ENCODE measurements at regions not wholly inside any gene's neighbourhood (a gene's known extent, or its start where the extent isn't known, plus 50 kb on each side); places are given as distances from the start of the nearest gene placed in this dataset.

GRCh38 chr2:145076085-145076484, 556.2 kb upstream of the ZEB2 start:
- TF ChIP-seq ATF3 (IDR thresholded peaks at IDR 0.05): no peak
- no peak for TF ChIP-seq ZNF274 (IDR thresholded peaks at IDR 0.05; ENCODE audit: low read depth, low read length)
- TF ChIP-seq SRF (IDR thresholded peaks at IDR 0.05; ENCODE audit: low read depth): no peak
- Histone ChIP-seq H4K20me1 (ENCODE audit: insufficient read depth) (no peaks in the 10 kb centered on the region), H2AFZ (ENCODE audit: low read depth, low read length, poor library complexity, severe bottlenecking) (no peak overlapping the region), H3K79me2 (ENCODE audit: insufficient read depth, low read length) (no peaks in the 10 kb centered on the region), H3K4me2 (ENCODE audit: low read length) (no peak overlapping the region), H3K4me3 (replicated peaks in 1 of 2; ENCODE audit: low read depth in 1 of 2, low read length in 2 of 2) (no peak overlapping the region), H3K9me2 (ENCODE audit: insufficient read depth) (no peaks in the 10 kb centered on the region), H3K36me3 (ENCODE audit: control insufficient read depth in 1 of 2, insufficient read depth in 2 of 2, low read length in 2 of 2) (no peaks in the 10 kb centered on the region), H3K9ac (ENCODE audit: low read length) (no peak overlapping the region), H3K4me1 (ENCODE audit: control insufficient read depth in 1 of 2, insufficient read depth in 2 of 2, low read length in 2 of 2) (no peaks in the 10 kb centered on the region), H3K27me3 (ENCODE audit: insufficient read depth, low read length) (no peaks in the 10 kb centered on the region), H3K27ac (ENCODE audit: low read depth, low read length) (no peak overlapping the region), H3K9me3 (ENCODE audit: control insufficient read depth in 1 of 2, insufficient read depth in 1 of 2, low read depth in 1 of 2, low read length in 2 of 2) (no peaks in the 10 kb centered on the region)
- ATAC-seq: no peak
- CTCF ChIA-PET: no interaction called here
- DNase-seq (ENCODE audit: low read depth, low spot score): no peak
- RAD21 ChIA-PET (ENCODE audit: low non-redundant PET in 1 of 2, low total read pairs in 2 of 2, uncharacterized antibody in 2 of 2, unreplicated experiment in 2 of 2): no interaction called here
- BruUV-seq (replicated peaks): no TSS peak
- POLR2A ChIA-PET: no interaction called here
- intact Hi-C loops (cut with micrococcal nuclease): no loop called here

DNA sequence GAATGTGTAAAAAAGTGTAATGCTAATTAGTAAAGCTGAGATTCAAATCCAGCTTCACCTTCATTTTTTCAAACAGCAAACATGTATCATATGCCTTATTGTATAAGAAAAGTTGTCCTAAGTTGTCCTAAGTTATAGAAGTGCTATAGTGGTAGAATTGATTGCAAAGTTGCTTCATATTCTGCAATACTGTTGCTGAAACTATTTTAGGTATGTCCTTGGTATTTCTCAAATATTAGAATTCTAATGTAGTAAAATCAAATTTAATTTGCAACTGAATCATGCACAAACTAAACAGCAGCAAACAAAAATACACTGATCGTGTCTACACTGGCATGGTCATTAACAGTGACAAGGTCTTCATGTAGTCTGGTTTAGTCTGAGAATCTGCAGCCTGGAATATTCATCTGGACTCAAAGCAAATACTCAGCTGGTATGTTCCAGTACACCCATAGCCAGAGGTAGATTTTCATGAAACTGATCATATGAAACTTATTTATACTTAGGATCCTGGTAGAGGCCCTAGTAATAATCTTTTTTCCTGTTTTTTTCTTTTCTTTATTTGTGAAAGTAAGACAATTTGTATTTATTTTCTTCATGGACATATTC, 555.6 kb upstream of the ZEB2 start:
- H3K9me2 ChIP-seq (ENCODE audit: insufficient read depth): no peaks in the 10 kb centered on the region
- H3K36me3 ChIP-seq (ENCODE audit: control insufficient read depth in 1 of 2, insufficient read depth in 2 of 2, low read length in 2 of 2): no peaks in the 10 kb centered on the region
- H3K27ac ChIP-seq (ENCODE audit: low read depth, low read length): no peak overlapping the region
- no peaks in the 10 kb centered on the region for H3K9me3 ChIP-seq (ENCODE audit: control insufficient read depth in 1 of 2, insufficient read depth in 1 of 2, low read depth in 1 of 2, low read length in 2 of 2)
- DNase-seq (ENCODE audit: low read depth, low spot score) (no peak), ATAC-seq (no peak)
- H4K20me1 ChIP-seq (ENCODE audit: insufficient read depth): no peaks in the 10 kb centered on the region
- ChIA-PET CTCF (no interaction called here), RAD21 (ENCODE audit: low non-redundant PET in 1 of 2, low total read pairs in 2 of 2, uncharacterized antibody in 2 of 2, unreplicated experiment in 2 of 2) (no interaction called here), POLR2A (no interaction called here)
- intact Hi-C loops (cut with micrococcal nuclease): no loop called here
- no peak overlapping the region for H3K9ac ChIP-seq (ENCODE audit: low read length)
- H2AFZ ChIP-seq (ENCODE audit: low read depth, low read length, poor library complexity, severe bottlenecking): no peak overlapping the region
- H3K4me2 ChIP-seq (ENCODE audit: low read length): no peak overlapping the region
- no peaks in the 10 kb centered on the region for H3K27me3 ChIP-seq (ENCODE audit: insufficient read depth, low read length)
- H3K79me2 ChIP-seq (ENCODE audit: insufficient read depth, low read length): no peaks in the 10 kb centered on the region
- no peak for TF ChIP-seq FOSL1 (IDR thresholded peaks at IDR 0.05; ENCODE audit: low read depth)
- no peaks in the 10 kb centered on the region for H3K4me1 ChIP-seq (ENCODE audit: control insufficient read depth in 1 of 2, insufficient read depth in 2 of 2, low read length in 2 of 2)
- no peak overlapping the region for H3K4me3 ChIP-seq (replicated peaks in 1 of 2; ENCODE audit: low read depth in 1 of 2, low read length in 2 of 2)
- no TSS peak for BruUV-seq (replicated peaks)
